Neural progenitor cell (in vitro differentiated cells): ENCODE measurements at regions not wholly inside any gene's neighbourhood (a gene's known extent, or its start where the extent isn't known, plus 50 kb on each side); places are given as distances from the start of the nearest gene placed in this dataset.

ENCODE experiments used
- CTCF ChIP-seq: fragments of 200-600 bp; sonication (generic); IDR thresholded peaks from 2 replicates; pipeline ENCODE4 v1.5.1; 2017; ENCODE audit warnings: antibody characterized with exemption, mild to moderate bottlenecking
- EZH2 ChIP-seq: fragments of 200-600 bp; sonication (generic); IDR thresholded peaks from 2 replicates; pipeline ENCODE4 v1.6.1; 2017; ENCODE audit warnings: antibody characterized with exemption, mild to moderate bottlenecking, moderate library complexity

DNA sequence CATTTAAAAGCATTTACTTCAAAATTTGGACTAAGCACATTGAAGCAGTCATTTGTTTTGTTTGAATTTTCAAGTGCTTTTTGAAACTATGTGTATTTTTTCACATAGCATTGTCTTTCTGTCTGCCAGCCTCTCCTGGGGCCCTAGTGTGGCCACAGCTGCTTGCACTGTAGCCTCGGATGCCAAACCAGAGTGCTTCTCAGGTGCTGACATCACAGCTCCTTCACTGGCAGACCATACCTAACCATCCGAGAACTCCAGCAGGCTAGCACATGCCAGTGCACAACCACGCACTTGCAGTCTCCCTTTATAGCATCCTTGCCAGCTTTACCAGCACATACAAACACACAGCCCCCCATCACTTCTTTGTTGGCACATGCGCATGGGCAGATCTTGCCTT lies 1019.7 kb downstream of the STPG2 start:
- TF ChIP-seq CTCF (no peak), EZH2 (no peak)
